Activated CD4-positive, alpha-beta T cell treated with anti-CD3 and anti-CD28 coated beads for 36 hours (primary cell): ENCODE measurements at regions not wholly inside any gene's neighbourhood (a gene's known extent, or its start where the extent isn't known, plus 50 kb on each side); places are given as distances from the start of the nearest gene placed in this dataset.
"Not testable (repeated sequence)": the region's sequence is repeated elsewhere in the genome, so short reads cannot be mapped to it uniquely, and the experiment has no call there.

Source experiments
- ATAC-seq: fragments of 200-7000 bp; cut with Tn5 transposase; one replicate; pipeline ENCODE4 v1.10.0; 2021; ENCODE audit warnings: mild to moderate bottlenecking, moderate library complexity
- CTCF ChIA-PET: fragments of 350-600 bp; sonication (Branson Sonifier 250); formaldehyde crosslinking; loops from one replicate; lab custom pipeline; 2021; ENCODE audit warnings: antibody characterized with exemption; lab: Charles Lee
- POLR2A ChIA-PET: fragments of 350-600 bp; sonication (Branson Sonifier 250); formaldehyde crosslinking; loops from one replicate; lab custom pipeline; 2021; ENCODE audit warnings: antibody characterized with exemption, inconsistent platforms; lab: Charles Lee
- DNase-seq: peaks from one replicate; pipeline ENCODE4 v3.0.0-alpha.2; 2020
- H3K27ac Mint-ChIP-seq: one replicate; pipeline ENCODE4 v1.8.0; 2021; ENCODE audit warnings: mixed read lengths
- H3K27me3 Mint-ChIP-seq: one replicate; pipeline ENCODE4 v1.8.0; 2021; ENCODE audit warnings: mixed read lengths
- H3K36me3 Mint-ChIP-seq: one replicate; pipeline ENCODE4 v1.8.0; 2021; ENCODE audit warnings: low read depth, mixed read lengths
- H3K4me1 Mint-ChIP-seq: one replicate; pipeline ENCODE4 v1.8.0; 2021; ENCODE audit warnings: mixed read lengths
- H3K4me3 Mint-ChIP-seq: one replicate; pipeline ENCODE4 v1.8.0; 2021; ENCODE audit warnings: mild to moderate bottlenecking, moderate library complexity, mixed read lengths
- H3K9me3 Mint-ChIP-seq: one replicate; pipeline ENCODE4 v1.8.0; 2021; ENCODE audit warnings: low read depth, mixed read lengths
- intact Hi-C, 2 experiments: fragments of 100-400 bp; cut with DNase I in 1 of 2; cut with micrococcal nuclease in 1 of 2; formaldehyde crosslinking; loops; one replicate each; pipeline versions ENCODE4 v1.14.2 to v1.15.1; 2022 to 2024; cut with DNase I, micrococcal nuclease

DNA sequence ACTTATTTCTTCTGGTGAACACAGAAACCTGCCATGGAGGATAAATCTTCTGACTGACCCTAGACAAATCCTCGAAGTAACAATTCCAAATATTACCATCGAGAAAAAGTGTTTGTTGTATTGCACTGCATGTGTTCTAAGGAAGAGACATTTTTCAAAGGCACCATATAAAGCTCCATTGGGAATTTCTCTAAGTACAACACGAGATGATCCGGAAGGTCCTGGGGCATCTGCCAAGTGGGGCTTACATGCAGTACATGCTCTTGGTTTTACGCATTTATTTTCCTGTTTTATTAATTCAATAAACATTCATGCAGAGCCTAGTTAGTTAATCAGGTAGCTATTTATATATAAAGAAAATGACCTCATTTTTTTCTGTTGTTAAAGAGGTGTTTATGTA is 692.0 kb upstream of the IGFBP3 start:
- no peaks in the 10 kb centered on the region for H3K4me1 Mint-ChIP-seq
- POLR2A ChIA-PET: no interaction called here
- H3K27me3 Mint-ChIP-seq: no peaks in the 10 kb centered on the region
- no peak overlapping the region for H3K27ac Mint-ChIP-seq
- H3K9me3 Mint-ChIP-seq: no peaks in the 10 kb centered on the region
- intact Hi-C loops: no loop called here
- H3K36me3 Mint-ChIP-seq: no peaks in the 10 kb centered on the region
- CTCF ChIA-PET: interaction anchor here (0.7 kb wide), 1 partner anchor 26 kb away, joined by 3 read pairs; no protein-coding TSS in a partner anchor
- ATAC-seq (no peak), DNase-seq (no peak)
- no peak overlapping the region for H3K4me3 Mint-ChIP-seq

DNA sequence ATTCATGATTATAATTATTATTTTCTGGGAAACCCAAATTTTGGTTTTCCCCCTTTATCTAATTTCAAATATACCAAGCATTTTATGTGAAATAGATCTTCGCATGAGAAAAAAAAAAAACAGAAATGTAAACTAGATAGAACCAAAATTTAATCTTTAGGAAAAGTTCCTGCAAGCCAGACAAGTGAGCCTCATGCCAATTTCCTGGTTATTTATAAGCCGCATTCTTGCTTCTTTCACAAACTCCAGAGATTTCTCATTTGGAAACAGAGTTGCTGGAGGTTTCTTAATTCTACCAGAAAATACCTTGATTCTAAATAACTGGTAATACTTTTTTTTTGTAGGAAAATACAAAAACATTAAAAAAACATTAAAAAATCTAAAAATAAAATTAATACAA is 690.4 kb upstream of the IGFBP3 start:
- intact Hi-C loops: no loop called here
- ChIA-PET POLR2A (no interaction called here), CTCF (no interaction called here)
- ATAC-seq (no peak), DNase-seq (no peak)
- Mint-ChIP-seq H3K27me3 (no peaks in the 10 kb centered on the region), H3K4me3 (no peak overlapping the region), H3K27ac (no peak overlapping the region), H3K36me3 (no peaks in the 10 kb centered on the region), H3K9me3 (no peaks in the 10 kb centered on the region), H3K4me1 (no peaks in the 10 kb centered on the region)

DNA sequence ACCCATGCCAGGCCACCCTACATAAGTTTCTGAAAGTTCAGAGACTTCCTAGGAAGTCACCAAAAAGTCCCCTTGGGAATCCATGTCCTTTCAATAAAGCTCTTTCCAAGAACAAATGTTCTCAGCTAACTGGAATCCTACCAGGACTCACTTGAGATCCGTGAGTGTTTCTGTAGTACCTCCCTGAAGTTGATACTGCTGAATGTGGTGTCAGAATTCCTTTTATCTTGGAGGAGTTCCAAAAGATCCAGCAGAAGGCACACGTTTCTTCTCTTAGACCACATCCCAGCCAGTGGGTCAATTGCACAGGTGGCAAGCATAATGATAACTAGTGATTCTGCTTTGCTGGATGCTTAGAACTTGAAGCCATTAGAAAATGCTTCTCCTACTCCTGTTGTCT is 689.7 kb upstream of the IGFBP3 start:
- no peaks in the 10 kb centered on the region for H3K9me3 Mint-ChIP-seq
- no peaks in the 10 kb centered on the region for H3K36me3 Mint-ChIP-seq
- H3K27ac Mint-ChIP-seq: no peak overlapping the region
- DNase-seq (no peak), ATAC-seq (no peak)
- no peak overlapping the region for H3K4me3 Mint-ChIP-seq
- POLR2A ChIA-PET: no interaction called here
- H3K27me3 Mint-ChIP-seq: no peaks in the 10 kb centered on the region
- intact Hi-C loops: no loop called here
- CTCF ChIA-PET: no interaction called here
- no peaks in the 10 kb centered on the region for H3K4me1 Mint-ChIP-seq

DNA sequence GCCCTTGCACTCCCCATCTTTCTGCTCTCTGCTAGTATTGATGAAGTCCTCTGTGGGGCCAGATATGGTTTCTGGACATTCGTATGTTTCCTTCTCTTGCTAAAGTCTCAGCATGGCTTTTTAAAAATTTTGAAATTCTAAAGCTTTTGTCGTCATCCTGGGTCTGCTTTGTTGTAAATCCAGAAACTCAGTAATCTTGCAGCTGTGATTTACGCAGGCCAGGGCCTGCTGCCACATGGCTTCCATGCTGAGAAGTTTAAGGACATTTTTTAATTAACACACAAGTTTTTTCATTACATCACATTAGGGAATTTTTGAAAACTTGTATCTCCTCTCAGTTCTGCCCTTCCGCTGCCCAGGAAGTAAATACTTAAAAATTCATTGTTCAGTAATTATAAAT is 686.1 kb upstream of the IGFBP3 start:
- DNase-seq (no peak), ATAC-seq (no peak)
- POLR2A ChIA-PET: no interaction called here
- H3K36me3 Mint-ChIP-seq: no peaks in the 10 kb centered on the region
- H3K27me3 Mint-ChIP-seq: no peaks in the 10 kb centered on the region
- no peaks in the 10 kb centered on the region for H3K9me3 Mint-ChIP-seq
- no peak overlapping the region for H3K27ac Mint-ChIP-seq
- no peak overlapping the region for H3K4me3 Mint-ChIP-seq
- CTCF ChIA-PET: no interaction called here
- no peaks in the 10 kb centered on the region for H3K4me1 Mint-ChIP-seq
- intact Hi-C loops: no loop called here

DNA sequence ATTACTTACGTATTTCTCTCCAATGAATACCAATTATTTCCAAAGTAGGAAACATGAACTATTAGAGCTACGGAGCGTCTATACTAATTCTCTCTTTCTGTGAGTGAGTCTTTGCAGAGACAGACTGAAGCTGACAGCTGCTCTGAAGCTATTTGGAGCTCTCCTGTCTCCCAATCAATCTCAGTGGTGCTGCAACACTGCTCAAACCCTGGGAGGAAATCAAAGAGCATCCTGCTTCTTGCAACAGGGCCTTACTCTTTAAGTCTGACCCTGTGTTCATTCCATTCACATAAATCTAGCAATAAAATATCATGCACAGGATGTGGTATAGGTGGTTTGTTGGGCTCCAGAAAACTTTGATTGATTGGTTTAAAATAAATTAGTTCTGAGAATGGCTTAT is 685.7 kb upstream of the IGFBP3 start:
- Mint-ChIP-seq H3K4me3 (no peak overlapping the region), H3K9me3 (no peaks in the 10 kb centered on the region), H3K4me1 (no peaks in the 10 kb centered on the region), H3K27me3 (no peaks in the 10 kb centered on the region), H3K27ac (no peak overlapping the region), H3K36me3 (no peaks in the 10 kb centered on the region)
- DNase-seq: no peak
- no peak for ATAC-seq
- CTCF ChIA-PET: no interaction called here
- intact Hi-C loops: no loop called here
- POLR2A ChIA-PET: no interaction called here

DNA sequence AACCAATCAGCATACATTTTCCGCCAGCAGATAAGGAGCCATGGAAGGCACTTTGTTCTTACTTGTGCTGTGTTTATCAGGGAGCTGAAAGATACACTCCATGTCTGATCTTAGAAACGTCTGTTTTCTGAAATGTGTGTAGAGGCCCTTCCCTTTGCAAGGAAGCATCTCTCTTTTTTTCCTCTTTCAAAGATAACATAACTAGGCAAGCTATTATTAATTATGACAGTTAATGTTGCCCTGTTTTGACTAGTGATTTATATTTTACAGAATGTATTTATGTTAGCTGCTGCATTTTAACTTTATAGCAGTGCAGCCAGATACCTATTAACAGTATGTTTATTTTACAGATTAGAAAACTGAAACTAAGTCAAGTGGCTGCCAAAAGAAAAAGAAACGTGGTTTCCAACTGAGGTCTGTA is 683.2 kb upstream of the IGFBP3 start:
- ATAC-seq (no peak), DNase-seq (no peak)
- Mint-ChIP-seq H3K36me3 (no peaks in the 10 kb centered on the region), H3K27ac (no peak overlapping the region), H3K9me3 (no peaks in the 10 kb centered on the region), H3K27me3 (no peaks in the 10 kb centered on the region), H3K4me1 (no peaks in the 10 kb centered on the region), H3K4me3 (no peak overlapping the region)
- intact Hi-C loops: no loop called here
- ChIA-PET CTCF (no interaction called here), POLR2A (no interaction called here)

DNA sequence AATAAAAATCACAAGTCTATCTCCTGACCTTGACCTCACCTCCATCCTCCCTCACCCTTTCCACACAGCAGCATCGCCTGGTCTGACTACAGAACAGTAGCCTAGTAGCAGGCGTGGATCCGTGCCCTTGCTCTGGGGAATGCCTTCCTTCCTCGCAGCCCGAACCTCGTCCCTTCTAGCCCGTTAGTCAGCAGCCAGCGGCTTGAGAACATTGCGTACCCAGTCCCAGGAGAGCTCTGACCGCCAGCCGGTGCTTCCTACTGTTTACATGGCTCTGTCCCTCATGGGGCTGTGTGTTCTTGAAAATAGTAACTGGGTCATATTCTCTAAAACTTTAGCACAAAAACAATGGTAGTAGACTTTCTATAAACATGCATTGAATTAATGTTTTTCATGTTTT is 682.7 kb upstream of the IGFBP3 start:
- Mint-ChIP-seq H3K4me3 (no peak overlapping the region), H3K36me3 (no peaks in the 10 kb centered on the region), H3K27me3 (no peaks in the 10 kb centered on the region), H3K9me3 (no peaks in the 10 kb centered on the region), H3K4me1 (no peaks in the 10 kb centered on the region), H3K27ac (no peak overlapping the region)
- ChIA-PET CTCF (no interaction called here), POLR2A (no interaction called here)
- no peak for ATAC-seq
- intact Hi-C loops: no loop called here
- no peak for DNase-seq

DNA sequence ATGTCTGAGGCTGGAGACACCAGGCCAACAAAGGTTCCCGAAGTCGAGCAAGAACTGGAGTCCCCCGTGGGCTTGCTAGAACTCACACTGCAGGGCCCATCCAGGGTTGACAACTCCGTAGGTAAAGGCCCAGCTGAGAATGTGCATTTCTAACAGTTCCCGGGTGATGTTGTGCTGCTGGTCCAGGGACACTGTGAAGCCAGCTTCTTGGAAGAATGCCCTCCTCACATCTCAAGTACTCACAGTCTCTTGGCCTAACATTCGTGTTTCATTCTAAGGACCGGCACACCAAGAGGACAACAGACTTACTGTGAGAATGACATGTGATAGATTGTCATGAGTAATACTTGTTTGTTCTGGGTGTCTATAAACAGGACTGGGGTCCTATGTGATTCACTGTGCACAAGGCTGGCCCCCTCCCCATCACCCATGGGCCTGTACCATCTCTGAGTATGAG is 682.3 kb upstream of the IGFBP3 start:
- Mint-ChIP-seq H3K36me3 (no peaks in the 10 kb centered on the region), H3K9me3 (no peaks in the 10 kb centered on the region), H3K4me1 (no peaks in the 10 kb centered on the region), H3K4me3 (no peak overlapping the region), H3K27me3 (no peaks in the 10 kb centered on the region), H3K27ac (no peak overlapping the region)
- DNase-seq (no peak), ATAC-seq (no peak)
- intact Hi-C loops: no loop called here
- ChIA-PET CTCF (no interaction called here), POLR2A (no interaction called here)

DNA sequence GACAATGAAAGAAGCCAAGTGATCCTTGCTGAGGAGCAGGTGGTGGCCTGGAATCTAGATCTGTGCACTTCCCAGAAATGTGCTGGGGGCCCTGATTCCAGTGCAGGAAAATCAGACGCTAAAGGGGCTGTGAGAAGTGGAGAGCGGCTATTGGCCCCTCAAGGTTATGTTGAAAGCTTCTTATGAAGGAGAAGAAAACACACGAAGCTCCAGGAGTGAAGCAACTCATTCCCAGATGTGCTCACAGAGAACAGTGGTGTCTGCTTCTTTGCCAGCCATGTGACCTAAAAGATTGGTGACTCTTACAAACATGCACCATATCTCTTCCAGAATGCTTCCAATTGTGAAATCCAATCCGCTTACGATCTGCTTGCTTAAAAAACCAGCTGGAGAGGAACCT is 679.3 kb upstream of the IGFBP3 start:
- H3K36me3 Mint-ChIP-seq: no peaks in the 10 kb centered on the region
- DNase-seq (no peak), ATAC-seq (no peak)
- no peaks in the 10 kb centered on the region for H3K4me1 Mint-ChIP-seq
- intact Hi-C loops: no loop called here
- no peak overlapping the region for H3K4me3 Mint-ChIP-seq
- ChIA-PET CTCF (no interaction called here), POLR2A (no interaction called here)
- no peak overlapping the region for H3K27ac Mint-ChIP-seq
- H3K9me3 Mint-ChIP-seq: no peaks in the 10 kb centered on the region
- no peaks in the 10 kb centered on the region for H3K27me3 Mint-ChIP-seq

DNA sequence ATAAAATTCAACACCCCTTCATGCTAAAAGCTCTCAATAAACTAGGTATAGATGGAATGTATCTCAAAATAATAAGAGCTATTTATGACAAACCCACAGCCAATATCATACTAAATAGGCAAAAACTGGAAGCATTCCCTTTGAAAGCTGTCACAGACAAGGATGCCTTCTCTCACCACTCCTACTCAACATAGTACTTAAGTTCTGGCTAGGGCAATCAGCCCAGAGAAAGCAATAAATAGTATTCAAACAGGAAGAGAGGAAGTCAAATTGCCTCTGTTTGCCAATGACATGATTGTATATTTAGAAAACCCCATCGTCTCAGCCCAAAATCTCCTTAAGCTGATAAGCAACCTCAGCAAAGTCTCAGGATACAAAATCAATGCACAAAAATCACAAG is 673.8 kb upstream of the IGFBP3 start:
- POLR2A ChIA-PET, H3K4me1 Mint-ChIP-seq, ATAC-seq, CTCF ChIA-PET, H3K4me3 Mint-ChIP-seq, H3K36me3 Mint-ChIP-seq, intact Hi-C loops, H3K27me3 Mint-ChIP-seq, DNase-seq, H3K27ac Mint-ChIP-seq: not testable (repeated sequence)
- H3K9me3 Mint-ChIP-seq: peaks cover 11% of the 10 kb centered on the region

DNA sequence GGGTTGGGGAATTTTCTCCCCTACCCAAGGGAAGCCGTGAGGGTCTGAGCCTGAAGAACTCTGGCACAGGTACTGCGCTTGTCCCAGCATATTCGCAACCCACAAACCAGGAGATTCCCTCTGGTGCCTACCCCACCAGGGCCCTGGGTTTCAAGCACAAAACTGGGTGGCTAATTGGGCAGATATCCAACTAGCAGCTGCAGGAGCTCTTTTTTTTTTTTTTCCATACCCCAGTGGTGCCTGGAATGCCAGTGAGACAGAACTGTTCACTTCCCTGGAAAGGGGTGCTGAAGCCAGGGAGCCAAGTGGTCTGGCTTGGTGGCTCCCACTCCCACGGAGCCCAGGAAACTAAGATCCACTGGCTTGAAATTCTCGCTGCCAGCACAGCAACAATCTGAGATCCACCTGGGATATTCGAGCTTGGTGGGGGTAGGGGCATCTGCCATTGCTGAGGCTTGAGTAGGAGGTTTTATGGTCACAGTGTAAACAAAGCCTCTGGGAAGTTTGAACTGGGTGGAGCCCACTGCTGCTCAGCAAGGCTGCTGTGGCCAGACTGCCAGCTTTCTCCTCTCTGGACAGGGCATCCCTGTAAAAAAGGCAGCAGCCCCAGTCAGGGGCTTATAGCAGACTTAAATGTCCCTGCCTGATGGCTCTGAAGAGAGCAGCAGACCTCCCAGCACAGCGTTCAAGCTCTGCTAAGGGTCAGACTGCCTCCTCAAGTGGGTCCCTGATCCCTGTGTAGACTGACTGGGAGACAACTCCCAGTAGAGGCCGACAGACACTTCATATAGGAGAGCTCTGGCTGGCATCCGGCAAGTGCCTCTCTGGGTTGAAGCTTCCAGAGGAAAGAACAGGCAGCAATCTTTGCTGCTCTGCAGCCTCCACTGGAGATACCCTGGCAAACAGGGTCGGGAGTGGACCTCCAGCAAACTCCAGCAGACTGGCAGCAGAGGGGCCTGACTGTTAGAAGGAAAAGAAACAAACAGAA is 670.1 kb upstream of the IGFBP3 start:
- H3K36me3 Mint-ChIP-seq, H3K4me1 Mint-ChIP-seq, H3K27ac Mint-ChIP-seq, H3K4me3 Mint-ChIP-seq, POLR2A ChIA-PET, DNase-seq, H3K27me3 Mint-ChIP-seq, ATAC-seq, intact Hi-C loops: not testable (repeated sequence)
- H3K9me3 Mint-ChIP-seq: peaks cover 19% of the 10 kb centered on the region
- CTCF ChIA-PET: interaction anchor here (0.6 kb wide), 1 partner anchor 1545 kb away, joined by 3 read pairs; no protein-coding TSS in a partner anchor

DNA sequence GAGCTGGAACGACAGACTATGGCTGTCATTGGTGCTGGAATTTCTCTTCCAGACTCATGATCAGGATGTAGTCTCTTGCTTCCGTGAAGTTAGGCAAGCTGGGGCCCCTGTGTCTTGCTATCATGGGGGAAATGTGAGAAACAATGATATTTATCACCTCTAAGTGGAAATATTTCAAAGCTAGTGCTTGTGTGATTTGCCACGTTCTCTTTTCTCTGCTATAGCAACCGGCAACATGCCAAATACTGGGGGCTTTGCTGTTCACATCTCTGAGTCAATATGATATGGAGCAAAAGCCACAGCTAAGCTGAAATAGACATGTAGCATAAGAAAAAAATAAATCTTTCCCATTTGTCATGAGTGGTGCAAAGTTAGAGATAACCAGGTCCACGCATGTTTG is 668.2 kb upstream of the IGFBP3 start:
- Mint-ChIP-seq H3K4me3 (no peak overlapping the region), H3K36me3 (no peaks in the 10 kb centered on the region), H3K27me3 (no peaks in the 10 kb centered on the region), H3K9me3 (peaks cover 19% of the 10 kb centered on the region), H3K4me1 (no peaks in the 10 kb centered on the region), H3K27ac (no peak overlapping the region)
- ATAC-seq (no peak), DNase-seq (no peak)
- CTCF ChIA-PET: no interaction called here
- intact Hi-C loops: no loop called here
- POLR2A ChIA-PET: no interaction called here
